C4-2B (cell line): ENCODE measurements at regions not wholly inside any gene's neighbourhood (a gene's known extent, or its start where the extent isn't known, plus 50 kb on each side); places are given as distances from the start of the nearest gene placed in this dataset.

Experiments
- CTCF ChIP-seq: fragments of 450-650 bp; conservative IDR thresholded peaks from 2 replicates; pipeline ENCODE4 v1.5.1; 2017; ENCODE audit warnings: mild to moderate bottlenecking
- ZFX ChIP-seq: fragments of 450-650 bp; IDR thresholded peaks from 2 replicates; pipeline ENCODE4 v1.6.1; 2017

- TF ChIP-seq CTCF = no peak
- no peak for TF ChIP-seq ZFX
These were observed 173.0 kb upstream of the FERMT1 start for GRCh38 chr20:6295867-6296256.
